ENCODE measurements at regions not wholly inside any gene's neighbourhood (a gene's known extent, or its start where the extent isn't known, plus 50 kb on each side); places are given as distances from the start of the nearest gene placed in this dataset.

GRCh38 chr1:239539812-239540211 is 153.4 kb downstream of the CHRM3 start:
- Histone ChIP-seq H2AK9ac (replicated peaks; ENCODE audit: low read depth, low read length, poor library complexity) (no peak overlapping the region), H3K9me3 (ENCODE audit: control insufficient read depth, insufficient read depth, low read length) (peaks cover 14% of the 10 kb centered on the region), H3K36me3 (ENCODE audit: control insufficient read depth, insufficient read depth, low read length) (no peaks in the 10 kb centered on the region), H3K9ac (ENCODE audit: low read depth, low read length) (no peak overlapping the region), H3K4me3 (ENCODE audit: insufficient read depth, low read depth, low read length) (no peak overlapping the region), H4K5ac (ENCODE audit: low read depth, low read length) (no peak overlapping the region), H2AK5ac (ENCODE audit: low read depth, low read length) (no peak overlapping the region), H3K9me1 (ENCODE audit: insufficient read depth, low read length) (no peaks in the 10 kb centered on the region), H3K79me1 (ENCODE audit: low read depth in 1 of 2, low read length in 2 of 2) (no peaks in the 10 kb centered on the region), H3K4me1 (ENCODE audit: control insufficient read depth, insufficient read depth, low read length) (no peaks in the 10 kb centered on the region), H3K18ac (ENCODE audit: low read depth, low read length) (no peak overlapping the region), H4K91ac (ENCODE audit: insufficient read depth, low read depth, low read length) (no peak overlapping the region), H3K56ac (ENCODE audit: extremely low read depth, insufficient read depth, low read length) (no peak overlapping the region), H3K14ac (replicated peaks; ENCODE audit: low read depth, low read length) (no peak overlapping the region), H4K20me1 (ENCODE audit: insufficient read depth, low read length) (no peaks in the 10 kb centered on the region), H2BK20ac (ENCODE audit: low read depth, low read length) (no peak overlapping the region), H2BK15ac (ENCODE audit: low read depth, low read length) (no peak overlapping the region), H2BK120ac (ENCODE audit: low read depth, low read length) (no peak overlapping the region), H3K27ac (ENCODE audit: insufficient read depth, low read length) (no peak overlapping the region), H3K27me3 (ENCODE audit: control insufficient read depth, insufficient read depth, low read length) (no peaks in the 10 kb centered on the region), H2BK5ac (ENCODE audit: low read depth, low read length, poor library complexity, severe bottlenecking) (no peak overlapping the region), H3K4ac (ENCODE audit: low read depth, low read length) (no peak overlapping the region), H3K23ac (ENCODE audit: low read depth, low read length) (no peak overlapping the region), H2AFZ (replicated peaks; ENCODE audit: low read length, poor library complexity) (no peak overlapping the region), H3K4me2 (ENCODE audit: low read depth, low read length) (no peak overlapping the region), H4K8ac (ENCODE audit: low read depth in 2 of 2, low read length in 2 of 2) (no peak overlapping the region)
- dilution Hi-C loops (cut with HindIII; ENCODE audit: low sequenced_read_pairs, unreplicated experiment), result no loop called here
- intact Hi-C loops (cut with micrococcal nuclease), result no loop called here
- ChIA-PET CTCF (no interaction called here), POLR2A (ENCODE audit: unreplicated experiment) (no interaction called here)
- no TSS peak for BruUV-seq (replicated peaks)
- no peak for TF ChIP-seq SMC3 (IDR thresholded peaks at IDR 0.05; ENCODE audit: low read depth, low read length)
- no peak for TF ChIP-seq MXI1 (IDR thresholded peaks at IDR 0.05; ENCODE audit: borderline replicate concordance, low read depth, low read length)
- TF ChIP-seq MAZ (IDR thresholded peaks at IDR 0.05; ENCODE audit: borderline replicate concordance, low read depth, low read length), result no peak
- TF ChIP-seq CHD1 (IDR thresholded peaks at IDR 0.05; ENCODE audit: low read depth, low read length), result no peak
- no peak for TF ChIP-seq MAFK (IDR thresholded peaks at IDR 0.05; ENCODE audit: low read depth, low read length)
- TF ChIP-seq NFE2L2 (IDR thresholded peaks at IDR 0.05; ENCODE audit: low read depth, low read length), result no peak
- no peak for TF ChIP-seq ELK1 (IDR thresholded peaks at IDR 0.05; ENCODE audit: borderline replicate concordance, low read depth, low read length)
- TF ChIP-seq CTCF (conservative IDR thresholded peaks at IDR 0.05; ENCODE audit: low read depth, low read length), result no peak
- TF ChIP-seq BHLHE40 (IDR thresholded peaks at IDR 0.05; ENCODE audit: low read depth, low read length), result no peak
- no peak for TF ChIP-seq RCOR1 (IDR thresholded peaks at IDR 0.05; ENCODE audit: insufficient replicate concordance, low read length)
- WGBS, 2 experiments (ENCODE audit: extremely low coverage in 2 of 2, insufficient read length in 1 of 2), result no CpG with 5 or more reads among the region's 4 CpGs
- in situ Hi-C loops (cut with MboI; ENCODE audit: low sequenced_read_pairs), result no loop called here
- no peak for DNase-seq
- no peak for ATAC-seq (ENCODE audit: low read depth)

Data from IMR-90 (cell line).